RPMI8226 (cell line): ENCODE measurements at regions not wholly inside any gene's neighbourhood (a gene's known extent, or its start where the extent isn't known, plus 50 kb on each side); places are given as distances from the start of the nearest gene placed in this dataset.
"Not testable (repeated sequence)": the region's sequence is repeated elsewhere in the genome, so short reads cannot be mapped to it uniquely, and the experiment has no call there.

Experiments
- DNase-seq: peaks from one replicate; pipeline ENCODE4 v3.0.0-alpha.2; 2015

DNA sequence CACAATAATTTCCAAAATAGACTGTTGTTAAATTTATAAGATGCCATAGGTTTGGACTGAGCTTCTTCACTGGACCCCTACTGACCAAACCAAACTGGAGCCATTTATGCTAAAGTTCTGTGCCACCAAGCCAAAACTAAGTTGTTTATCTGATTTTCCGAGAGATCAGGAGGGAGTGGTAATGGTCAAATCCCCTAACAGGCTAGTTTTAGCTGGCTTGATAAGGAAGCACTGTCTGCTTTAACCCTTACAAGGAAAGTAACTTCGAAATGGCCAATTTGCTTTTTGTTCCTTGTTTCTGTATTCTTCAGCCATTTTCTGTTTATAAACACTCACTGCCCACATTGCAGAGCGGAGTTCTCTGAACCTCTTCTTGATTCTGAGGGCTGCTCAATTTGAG, 246.8 kb upstream of the TUT7 start:
- DNase-seq = no peak

DNA sequence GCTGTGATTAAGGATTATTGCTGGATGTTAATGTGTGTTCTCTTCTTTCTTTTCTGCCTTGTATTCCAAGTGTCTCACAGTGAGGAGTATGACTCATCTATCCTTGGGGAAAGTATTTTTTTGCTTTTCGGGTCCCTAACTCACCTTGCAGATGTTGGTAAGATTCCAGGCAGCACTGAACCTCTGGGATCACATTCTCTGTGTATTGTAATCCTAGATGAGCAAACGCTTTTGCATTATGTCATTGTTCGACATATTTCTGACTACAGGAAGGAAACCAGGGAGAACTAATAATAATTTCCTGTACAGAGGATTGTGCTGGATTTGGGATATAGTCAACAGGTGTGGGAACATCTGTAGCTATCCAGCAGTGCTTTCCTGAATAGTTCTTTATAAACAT, 246.1 kb upstream of the TUT7 start:
- no peak for DNase-seq

DNA sequence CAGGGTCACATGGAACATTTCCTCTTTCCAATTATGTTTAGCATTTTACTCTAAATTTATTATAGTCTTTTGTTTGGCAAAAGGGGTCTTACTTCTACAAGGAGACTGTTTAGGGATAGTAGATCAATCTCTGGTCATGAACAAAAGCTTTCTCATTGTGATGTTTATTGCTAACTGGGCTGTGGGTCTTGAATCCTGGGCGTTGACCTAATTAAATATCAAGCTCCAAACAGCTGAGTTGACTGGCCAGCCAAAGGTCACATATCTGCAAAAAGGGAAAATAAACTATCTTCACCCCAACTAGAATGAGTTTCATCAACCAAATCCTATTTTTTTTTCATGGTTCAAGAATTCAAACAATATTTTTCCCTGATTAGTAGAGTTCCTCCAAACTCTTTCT, 245.4 kb upstream of the TUT7 start:
- no peak for DNase-seq

DNA sequence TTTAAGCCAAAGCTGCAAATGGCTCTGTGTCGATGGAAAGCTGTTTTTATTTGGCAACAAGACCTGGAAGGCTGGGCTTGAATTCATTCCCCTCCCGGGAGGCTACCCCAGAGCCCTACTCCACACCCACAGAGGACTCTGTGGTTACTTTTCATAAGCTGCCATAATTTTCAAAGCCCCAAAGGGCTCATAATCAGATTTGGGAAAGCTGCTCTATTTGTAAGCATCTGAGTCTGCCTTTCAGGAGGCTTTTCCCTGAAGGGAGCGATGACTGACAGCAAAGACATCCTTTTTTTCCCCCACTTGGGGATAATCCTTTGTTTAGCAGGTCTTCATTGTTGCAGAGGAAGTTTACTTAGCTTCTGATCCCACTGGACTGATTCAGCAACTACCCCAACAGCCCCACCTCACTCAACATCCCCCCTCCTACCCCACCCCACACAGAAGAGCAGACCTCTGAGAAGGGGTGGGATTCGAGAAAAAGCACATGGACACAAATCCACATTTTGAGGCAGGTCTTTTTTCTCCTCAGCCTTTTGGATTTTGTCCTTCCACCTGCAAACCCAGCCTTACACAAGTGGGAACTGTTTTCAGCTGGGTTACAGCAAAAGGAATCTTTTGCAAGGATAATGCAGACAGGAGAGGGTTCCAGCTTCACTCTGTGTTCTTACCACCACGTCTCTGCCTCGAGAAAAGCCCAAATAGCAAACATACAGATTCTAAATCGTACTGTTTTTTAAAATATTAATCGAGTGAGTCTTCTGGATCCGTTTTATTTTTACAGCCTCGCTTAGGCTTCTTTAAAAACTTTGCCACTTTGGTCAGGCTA, 244.4 kb upstream of the TUT7 start:
- no peak for DNase-seq

DNA sequence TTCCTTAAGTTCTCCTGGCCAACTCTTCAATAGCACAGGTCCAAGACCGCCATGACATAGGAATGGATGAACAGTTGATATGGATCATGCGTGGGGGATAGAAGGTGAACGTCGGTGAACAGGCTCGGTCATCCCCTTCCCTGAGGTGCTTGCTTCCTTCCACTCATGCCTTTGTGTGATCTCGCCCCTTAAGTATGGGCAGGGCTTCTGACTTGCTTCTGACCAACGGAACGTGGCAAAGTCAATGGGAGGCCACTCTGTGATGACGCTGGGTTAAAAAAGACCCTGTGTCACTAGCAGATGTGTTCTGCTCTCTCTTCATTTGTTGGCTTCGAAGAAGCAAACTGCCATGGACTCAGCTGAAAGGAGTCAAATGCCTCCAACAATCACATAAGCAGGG, 240.5 kb upstream of the TUT7 start:
- DNase-seq = no peak

DNA sequence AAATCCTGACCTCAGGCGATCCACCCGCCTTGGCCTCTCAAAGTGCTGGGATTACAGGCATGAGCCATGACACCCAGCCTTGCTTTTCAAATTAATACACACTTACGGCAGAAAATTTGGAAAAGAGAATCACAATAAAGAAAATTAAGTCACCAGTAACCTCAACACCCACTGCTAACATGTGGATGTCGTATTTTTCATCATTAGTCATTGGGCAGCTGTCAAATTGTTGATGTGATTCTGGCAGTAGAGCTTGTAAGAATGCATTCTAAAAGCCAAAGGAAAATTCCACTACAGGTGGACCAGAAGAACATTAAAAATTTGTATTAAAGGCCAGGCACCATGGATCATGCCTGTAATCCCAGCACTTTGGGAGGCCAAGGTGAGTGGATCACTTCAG, 237.3 kb upstream of the TUT7 start:
- no peak for DNase-seq

DNA sequence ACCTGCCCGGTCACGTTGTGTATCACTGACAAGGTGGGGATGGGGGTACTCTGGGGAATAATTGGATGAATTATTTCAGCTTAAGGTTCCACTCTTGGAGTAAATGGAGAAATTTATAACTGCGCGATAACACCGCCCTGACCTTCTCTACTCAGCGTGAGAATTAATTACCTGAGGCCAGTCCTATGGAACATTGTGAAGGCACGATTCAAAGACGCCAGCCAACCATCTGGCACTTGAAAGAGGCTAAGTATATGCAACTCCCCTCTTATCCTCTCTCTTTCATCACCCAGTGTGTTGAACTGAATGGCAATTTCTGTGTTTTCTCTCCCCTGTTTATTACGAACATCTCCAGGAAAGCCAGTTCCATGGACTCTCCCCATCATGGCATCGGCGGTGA, 235.5 kb upstream of the TUT7 start:
- no peak for DNase-seq

DNA sequence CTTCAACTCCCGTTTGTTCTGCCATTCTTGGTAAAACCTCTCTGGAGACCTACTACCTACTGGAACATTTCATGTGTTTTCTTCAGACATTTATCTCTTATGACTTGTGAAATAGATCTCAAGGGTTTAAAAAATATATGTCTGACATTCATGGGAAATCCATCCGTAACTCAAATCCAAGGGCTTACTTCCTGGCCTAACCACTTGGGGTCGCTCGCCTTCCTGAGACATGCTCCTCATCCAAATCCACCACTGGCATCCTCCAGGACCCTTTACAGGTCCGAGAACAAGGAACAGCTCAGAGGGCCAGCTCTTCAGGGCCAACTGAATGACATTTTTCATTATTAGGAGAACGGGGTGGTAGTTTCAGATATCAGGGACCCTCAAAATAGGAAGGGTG, 235.1 kb upstream of the TUT7 start:
- no peak for DNase-seq

DNA sequence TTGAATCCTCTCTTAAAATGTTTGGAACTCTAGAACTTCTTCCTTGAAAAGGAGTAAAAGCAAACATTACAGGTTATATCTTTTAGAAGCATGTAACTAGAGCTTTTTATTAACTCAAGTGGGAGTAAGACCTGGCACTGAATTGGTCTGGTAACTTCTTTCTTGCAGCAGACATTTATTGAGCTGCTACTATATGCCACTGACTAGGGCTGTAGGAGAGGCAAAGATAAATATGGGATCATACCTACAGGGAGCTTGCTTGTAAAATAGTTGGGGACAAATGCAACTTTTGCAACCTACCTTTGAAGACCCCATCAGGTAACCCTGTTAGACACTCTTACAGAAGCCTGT, 231.9 kb upstream of the TUT7 start:
- no peak for DNase-seq

DNA sequence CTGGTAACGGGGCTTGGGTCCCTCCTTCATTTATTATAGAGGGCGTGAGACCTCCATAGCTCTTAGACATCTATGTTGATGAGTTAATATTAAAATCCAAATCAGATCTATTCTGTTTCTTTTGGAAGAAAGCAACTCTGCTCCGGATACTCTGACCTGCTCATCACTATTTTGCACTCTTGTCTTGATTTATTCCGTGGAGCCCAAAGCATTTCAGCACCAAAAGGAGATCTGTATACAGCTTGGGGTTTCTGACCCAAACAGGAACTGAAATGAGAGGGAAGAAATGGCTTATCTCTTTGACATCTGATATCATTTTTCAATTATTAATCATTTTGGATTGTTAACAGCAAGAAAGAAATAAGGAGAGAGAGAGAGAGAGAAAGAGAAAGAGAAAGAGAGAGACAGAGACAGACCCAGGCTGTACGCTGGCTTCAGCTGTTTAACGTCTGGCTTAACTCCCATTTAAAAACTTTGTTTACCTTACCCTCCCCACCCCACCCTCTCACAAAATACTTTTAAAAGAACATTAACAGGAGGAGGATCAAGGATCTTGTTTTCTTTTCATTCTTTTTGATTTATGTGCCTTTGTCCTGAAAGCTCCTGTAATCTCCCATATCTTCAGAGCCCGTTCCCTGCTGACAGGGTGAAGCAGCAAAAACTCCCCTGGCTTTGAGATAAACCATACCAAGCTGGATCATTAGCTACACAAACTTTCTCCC, 231.4 kb upstream of the TUT7 start:
- no peak for DNase-seq

- DNase-seq = no peak
Measured at GRCh38 chr9:86580688-86581087, 226.5 kb upstream of the TUT7 start.

GRCh38 chr9:86578722-86579121, 224.5 kb upstream of the TUT7 start:
- no peak for DNase-seq

DNA sequence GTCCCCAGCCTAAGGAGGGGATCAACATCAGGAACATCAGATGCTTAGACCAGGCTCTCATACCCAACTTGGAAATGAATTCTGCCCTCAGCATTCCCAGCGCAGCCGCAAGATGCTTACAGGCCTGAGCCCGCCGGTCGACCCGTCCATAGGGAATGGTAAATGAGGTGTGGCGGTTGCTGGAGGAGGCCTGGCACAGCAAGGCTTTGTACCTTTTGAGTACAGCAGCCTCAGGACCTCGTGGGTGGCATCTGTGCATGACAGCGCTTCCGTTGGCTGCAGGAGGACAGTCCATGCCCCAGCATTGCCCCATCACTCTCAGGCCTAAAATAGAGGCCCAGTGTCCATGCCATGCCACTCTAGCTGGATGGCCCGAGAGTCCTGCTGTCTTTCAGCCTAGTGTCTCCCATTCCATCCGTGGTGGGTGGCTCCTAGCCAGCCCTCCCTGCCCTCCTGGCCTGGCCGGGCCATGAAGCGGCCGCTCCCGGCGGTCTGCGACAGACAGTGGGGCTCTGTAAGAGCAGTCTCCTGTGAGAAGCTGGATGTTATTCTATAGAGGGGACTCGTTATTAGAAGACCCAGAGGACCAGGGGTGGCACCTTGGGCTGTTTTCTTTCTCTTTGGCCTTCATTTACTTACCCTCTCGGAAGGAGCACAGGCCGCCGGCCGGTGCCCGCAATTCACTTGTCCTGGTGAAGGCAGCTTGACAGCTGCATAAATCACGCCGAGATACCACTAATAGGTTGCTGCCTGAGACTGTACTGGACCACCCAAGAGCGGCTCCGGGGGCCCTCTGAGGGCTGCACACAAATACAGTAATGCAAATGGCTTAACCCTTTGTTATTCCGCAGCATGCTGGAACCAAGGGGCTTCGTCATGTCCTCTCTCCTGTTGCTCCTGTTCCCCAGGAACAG, 223.5 kb upstream of the TUT7 start:
- DNase-seq = no peak

DNA sequence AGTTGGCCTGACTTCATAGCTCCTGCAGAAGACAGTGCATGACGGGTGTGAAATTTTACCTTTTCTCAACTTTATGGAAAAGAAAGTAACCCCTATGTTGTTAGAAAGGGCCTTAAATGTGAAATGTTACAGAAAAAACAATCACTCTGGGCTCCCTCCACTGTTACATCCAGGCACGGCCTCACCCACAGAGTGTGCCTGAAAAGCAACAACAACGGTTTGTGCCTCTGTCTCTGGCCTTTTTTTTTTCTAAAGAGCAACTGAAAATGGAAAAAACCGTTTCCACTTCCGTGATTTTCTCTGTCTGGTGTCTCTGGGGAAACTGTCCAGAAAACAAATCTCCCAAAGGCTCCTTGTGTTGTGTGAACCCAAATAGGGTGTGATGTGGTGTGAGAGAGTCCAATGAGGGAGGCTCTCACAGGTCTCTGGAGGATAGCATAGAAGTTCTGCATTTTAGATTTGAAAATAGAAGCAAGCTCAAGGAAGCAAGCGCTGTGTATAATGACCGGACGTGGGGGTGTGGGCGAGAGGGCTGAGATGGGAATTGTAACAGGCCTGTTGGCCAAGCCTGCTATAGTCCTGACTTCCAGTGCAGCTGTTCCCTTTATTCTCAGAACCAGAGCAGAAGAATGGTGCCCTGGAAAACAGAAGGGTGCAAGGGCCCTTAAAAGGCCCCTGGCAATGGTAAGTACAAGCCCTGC, 221.8 kb upstream of the TUT7 start:
- DNase-seq = no peak

GRCh38 chr9:86575137-86575536, 220.9 kb upstream of the TUT7 start:
- DNase-seq = no peak

DNA sequence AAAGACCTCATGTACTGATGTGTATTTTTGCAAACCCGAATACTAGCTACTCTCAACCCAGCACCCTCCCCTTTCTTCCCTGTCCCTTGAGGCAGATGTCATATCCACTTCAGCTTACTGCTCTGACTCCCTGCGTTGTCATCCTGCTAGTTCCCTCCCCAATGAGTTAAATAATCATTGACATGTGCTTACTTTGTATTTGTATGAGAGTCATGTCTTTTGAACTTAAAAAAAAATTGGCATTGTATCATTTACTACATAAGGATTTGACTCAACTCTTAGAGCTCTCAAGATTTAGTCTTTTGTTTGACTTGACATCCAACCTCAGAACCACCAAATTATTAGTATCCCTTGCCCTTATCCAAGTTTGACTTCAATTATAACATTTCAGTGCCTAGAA, 219.7 kb upstream of the TUT7 start:
- no peak for DNase-seq

DNA sequence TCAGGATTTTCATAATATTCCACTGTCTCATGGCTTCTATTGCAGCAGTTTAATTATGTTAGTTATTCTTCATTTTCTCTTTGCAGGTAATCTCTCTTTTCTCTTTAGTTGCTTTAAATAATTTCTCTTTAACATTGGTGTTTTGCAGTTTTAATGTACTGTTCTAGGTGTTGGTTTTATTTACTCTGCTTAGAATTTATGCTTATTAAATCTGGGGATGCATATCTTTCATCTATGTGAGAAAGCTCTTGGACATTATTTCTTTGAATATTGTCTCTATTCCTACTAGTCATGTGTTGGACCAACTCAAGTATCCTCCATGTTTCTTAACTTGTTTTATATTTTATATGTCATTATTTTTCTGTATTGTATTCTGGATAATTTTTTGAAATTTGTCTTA, 218.7 kb upstream of the TUT7 start:
- DNase-seq = no peak

- DNase-seq = not testable (repeated sequence)
Measured at GRCh38 chr9:86565603-86566002, 211.4 kb upstream of the TUT7 start.

DNA sequence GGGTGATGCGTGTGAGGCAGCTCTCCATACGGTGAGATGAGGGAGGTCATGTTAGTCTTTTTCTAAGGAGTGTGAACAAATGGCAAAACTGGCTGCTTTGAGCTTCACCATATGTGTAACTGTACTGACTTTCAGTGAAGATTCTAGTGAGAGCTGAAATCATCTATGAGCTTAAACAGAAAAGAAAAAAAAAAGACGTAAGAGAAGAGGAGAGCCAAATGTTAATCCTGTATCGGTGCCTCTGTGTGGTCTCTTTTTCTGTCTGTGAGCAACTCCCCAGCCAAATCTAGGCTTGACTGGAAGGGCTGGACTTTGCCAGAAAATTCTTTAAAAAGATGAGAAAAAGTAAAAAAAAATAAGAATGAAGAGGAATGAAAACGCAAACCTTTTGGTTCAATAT, 209.7 kb upstream of the TUT7 start:
- no peak for DNase-seq

- DNase-seq = no peak
Measured at GRCh38 chr9:86563350-86563749, 209.1 kb upstream of the TUT7 start.

DNA sequence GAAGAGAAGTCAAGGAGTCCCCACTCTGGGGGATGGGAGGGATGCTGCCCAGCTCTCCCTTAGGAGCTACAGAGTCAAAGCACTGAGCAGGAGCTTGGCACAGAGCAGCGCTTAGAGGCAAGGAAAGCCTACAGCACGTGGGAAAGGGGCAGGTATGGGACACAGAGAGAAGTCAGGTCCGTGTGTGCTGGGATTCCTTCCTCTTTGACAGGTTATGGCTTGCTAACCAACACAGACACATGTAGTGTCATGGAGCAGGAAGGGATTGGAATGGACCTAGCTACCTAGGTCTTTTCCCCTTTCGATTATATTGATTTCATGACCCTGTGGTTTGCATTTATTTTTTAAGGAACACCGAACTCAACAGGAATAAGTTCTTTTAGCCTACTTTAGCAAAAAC, 208.5 kb upstream of the TUT7 start:
- no peak for DNase-seq

GRCh38 chr9:86557918-86558317, 203.7 kb upstream of the TUT7 start:
- no peak for DNase-seq
